HG02943 (cell line): ENCODE measurements at regions not wholly inside any gene's neighbourhood (a gene's known extent, or its start where the extent isn't known, plus 50 kb on each side); places are given as distances from the start of the nearest gene placed in this dataset.

Experiments
- ATAC-seq: cut with Tn5 transposase; IDR thresholded peaks from one replicate; pipeline ENCODE4 v1.9.1; 2021; ENCODE audit warnings: mild to moderate bottlenecking, low read depth, moderate library complexity; ENCODE audit not compliant: unreplicated experiment

DNA sequence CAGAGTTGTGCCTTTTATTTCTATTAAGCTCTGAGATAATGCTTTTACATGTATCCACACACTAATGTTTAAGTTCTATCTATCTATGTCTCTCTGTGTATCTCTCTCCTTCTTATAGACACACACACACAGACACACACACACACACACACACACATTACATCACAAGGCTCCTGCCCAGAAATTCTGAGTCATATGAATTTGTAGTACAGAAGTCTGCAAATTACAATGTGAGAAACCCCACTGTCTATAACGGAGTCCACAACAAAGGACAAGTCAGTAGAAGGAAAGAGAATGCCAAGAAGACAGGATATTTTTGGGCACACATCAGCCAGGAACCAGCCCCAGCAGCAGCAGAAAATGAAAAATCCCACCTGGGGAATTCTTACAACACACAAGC is 142.4 kb downstream of the EN1 start:
- no peak for ATAC-seq

DNA sequence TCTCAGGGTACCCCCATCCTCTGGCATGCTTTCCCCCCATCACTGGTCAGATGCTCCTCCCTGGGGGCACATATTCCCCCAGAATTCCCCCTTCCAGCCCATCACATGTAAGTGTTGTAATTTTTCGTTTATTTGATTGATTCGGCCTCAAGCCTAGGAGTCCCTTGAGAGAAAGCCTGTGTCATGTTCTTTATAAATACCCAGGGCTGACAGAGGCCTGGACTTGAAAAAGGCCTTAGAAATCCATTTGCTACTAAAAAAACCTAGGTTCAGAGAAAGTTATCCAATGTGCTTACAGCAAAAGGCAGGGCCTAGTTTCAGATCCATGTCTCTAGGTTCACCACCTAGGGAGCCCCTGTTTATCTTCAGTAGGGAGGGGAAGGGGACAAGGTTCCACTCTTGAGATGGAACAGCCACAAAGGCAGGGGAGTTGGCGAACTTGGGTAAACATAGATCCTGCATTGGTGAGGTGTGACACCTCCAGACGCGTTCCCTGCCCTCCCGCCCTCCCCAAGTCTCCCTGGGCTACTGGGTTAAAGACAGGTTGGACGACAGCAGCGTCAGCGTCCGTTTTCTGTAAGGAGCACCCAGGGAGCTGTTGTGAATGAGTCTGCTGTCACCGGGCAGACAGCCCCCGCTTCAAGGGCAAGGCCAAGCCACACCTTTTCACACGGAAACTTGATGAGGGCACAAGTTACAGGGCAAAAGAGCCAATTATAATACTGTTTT is 147.8 kb downstream of the EN1 start:
- no peak for ATAC-seq

DNA sequence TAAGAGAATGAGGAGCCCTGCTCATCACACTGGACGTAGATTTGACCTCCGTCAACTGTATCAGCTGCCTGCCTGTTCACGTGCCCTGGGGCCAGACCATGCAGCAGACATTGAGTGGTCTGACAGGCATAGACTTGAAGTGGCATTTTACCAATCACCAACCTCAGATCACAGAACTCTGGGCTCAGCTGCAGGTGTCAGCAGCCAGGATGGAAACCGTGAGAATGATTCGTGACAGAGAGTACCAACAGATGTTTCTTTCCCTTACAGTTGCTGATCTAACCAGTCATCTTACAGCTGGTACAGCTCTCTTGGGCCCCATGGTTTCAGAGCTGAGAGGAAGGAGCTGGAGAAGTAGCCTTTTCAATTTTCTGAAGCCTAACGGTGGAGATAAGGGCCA is 148.9 kb downstream of the EN1 start:
- ATAC-seq, result no peak

DNA sequence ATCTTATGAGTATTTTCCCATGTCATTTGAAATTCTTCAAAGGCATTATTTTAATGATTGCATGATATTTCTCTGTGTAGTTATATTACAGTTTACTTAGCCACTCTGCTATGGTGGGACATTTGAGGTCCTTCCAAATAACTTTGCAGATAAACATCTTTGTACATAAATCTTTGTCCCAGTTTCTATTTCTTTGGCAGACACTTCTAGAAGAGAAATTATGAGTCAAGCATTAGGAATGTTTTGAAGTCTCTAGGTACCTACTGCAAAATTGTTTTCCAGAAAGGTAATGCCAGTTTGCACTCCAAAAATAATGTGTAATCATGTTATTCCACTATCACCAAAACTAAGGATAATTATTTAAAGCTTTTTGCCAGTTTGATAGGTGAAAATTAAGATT is 149.7 kb downstream of the EN1 start:
- no peak for ATAC-seq

DNA sequence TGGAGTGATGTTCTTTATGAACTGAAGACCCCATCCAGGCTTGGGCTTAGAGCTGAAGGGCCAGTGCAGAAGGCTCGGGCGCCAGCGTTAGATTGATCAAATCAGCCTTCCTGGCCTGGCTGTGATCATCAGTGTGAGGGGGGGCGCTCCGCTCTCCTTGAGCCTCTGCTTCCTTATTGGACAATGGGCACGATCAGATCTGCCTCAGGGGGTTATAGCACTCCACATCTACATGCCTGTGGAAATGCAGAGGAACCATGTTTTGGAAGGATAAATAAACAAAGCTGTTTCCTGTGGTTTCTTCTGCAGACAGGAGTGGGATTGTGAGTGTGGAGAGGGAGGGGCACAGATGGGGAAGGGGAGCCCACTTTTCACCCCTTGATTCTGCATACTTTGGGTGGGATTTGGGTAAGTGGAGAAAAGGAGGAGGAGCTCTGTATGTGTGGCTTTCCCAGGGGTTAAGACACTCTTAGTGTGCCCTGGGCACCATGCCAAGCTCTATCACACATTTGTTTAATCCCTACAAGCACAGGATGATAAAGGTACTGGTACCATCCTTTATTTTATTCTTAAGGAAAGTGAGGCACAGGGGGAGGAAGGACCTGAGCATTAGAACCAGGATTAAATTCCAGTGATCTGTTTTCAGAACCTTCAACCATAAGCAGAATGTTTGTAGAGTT is 150.5 kb downstream of the EN1 start:
- no peak for ATAC-seq

DNA sequence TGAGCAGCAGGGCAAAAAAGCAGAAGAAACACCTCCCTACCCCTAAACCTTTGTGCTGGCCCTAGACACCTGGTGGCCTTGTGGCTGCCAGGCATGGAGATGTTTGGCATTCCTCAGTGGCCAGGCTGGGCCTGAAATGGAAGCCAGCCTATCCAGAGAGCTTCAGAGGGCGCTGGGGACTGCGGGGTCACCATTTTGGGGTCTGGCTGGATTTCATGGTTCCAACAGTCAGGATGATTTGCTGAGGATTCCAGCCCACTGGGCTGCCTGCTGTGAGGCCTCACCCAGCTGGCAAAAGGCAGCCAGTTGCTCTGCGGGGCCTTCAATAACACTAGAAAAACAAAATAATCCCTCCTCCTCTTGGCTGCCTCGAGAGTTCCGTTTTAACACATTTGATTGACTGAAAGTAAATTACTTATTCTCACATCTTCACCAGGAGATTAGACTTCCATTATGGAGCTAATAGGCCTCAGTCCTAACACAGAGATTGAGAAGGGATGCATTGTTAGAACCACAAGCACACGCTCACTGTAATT is 154.1 kb downstream of the EN1 start:
- no peak for ATAC-seq

DNA sequence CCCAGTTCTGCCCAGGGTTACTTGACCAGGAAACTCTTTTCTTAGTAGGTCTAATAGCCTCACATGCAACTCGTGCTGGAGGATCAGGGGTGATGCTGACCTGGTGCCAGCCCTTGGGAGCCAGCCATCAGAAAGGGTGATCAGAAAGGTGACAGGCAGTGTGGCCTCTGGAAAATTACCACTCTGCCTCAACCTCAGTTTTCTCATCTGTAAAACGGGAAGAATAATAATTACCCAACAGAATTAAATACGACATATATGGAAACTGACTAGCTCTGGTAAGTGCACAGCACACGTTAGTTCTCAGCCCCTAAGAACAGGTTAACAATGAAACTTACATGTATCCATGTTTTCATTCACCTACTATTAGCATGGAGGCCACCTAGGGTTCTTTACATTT is 157.6 kb downstream of the EN1 start:
- no peak for ATAC-seq

DNA sequence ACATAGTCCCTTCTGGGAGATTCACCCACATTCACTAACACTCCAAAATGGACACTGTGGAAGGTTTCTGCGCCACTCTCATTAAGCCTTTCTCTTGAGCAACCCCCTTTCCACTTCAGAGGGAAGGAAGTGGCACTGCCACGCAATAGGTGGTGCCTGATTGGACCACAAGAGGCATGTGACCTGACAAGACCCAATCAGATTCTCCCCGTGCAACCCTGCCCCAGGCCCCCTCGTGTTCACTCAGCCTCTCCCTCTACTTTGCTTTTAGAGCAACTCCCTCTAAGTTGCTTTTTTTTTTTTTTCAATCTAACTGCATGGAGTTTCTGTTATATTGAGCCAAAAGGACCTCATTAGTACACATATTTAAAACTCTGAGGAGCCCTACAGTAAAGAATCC is 158.0 kb downstream of the EN1 start:
- ATAC-seq, result no peak

DNA sequence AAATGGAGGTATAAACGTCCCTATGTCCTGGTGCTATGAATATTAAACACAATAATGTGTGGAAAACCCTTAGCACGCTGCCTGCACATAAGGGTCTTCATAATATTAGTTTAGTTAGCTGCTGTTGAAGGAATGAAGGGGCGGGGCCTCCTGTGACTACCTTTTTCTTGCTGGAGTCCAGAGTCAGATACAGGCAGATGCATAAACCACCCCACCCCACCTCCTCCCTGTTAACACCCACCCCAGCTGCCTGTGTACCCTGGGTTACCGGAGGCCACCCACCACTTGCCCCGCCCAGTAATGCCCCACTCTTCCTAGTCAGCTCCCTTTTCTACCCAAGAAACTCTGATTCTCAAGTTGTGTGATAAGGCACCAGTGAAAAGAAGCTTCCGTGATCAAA is 158.4 kb downstream of the EN1 start:
- no peak for ATAC-seq

DNA sequence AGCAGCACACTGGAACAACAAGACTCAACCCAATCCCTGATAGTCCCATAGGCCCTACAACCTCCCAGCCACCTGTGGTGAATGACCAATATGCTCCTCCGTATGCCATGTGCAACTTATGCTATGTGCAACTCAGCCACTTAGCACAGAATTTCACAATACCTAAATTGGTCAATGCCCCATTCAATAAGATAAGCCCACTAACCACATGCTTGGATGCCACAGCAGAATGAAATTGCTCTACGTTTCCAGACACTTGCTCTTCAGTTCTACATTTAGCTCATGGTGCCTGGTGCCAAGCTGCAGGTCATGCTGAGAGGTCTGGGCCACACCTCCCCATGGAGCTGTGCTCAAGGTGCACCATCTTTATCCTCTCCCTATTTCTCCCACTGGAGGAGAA is 159.8 kb downstream of the EN1 start:
- no peak for ATAC-seq

DNA sequence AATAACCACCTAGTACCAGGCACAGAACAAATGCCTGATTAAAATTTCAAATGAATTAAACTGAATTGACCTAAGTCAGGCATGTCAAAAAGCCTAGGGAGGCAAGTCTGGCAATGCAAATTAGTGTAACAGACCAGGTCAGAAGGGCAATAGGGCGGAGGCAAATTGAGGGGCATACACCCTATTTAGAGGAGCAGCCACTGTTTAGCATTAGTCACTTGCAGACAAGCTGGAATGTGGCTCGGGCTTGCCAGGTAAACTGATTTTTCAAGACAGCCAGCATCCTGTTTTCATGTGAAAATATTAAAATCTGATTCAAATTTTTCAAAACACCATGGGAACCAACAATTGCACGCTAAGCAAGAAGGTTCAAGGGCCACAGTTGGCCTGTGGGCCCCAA is 160.3 kb downstream of the EN1 start:
- ATAC-seq, result no peak

DNA sequence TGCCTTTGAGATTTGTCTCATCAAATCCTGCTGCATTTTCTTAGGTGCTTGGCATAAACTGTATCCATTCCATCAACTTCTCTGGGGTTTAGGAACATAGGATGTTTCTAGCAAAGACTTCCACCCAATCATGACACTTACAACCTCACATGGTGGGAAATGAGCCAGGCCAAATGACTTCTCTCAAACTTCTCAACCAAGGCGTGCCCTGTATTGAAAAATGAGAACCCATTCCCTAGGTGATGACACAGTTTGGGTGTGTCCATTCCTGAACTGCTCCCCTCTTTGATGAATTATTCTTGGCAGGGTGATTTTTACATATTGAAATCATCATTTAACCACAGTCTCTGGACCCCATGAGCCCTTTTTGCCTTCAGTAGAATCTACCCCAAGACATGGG is 161.1 kb downstream of the EN1 start:
- no peak for ATAC-seq

DNA sequence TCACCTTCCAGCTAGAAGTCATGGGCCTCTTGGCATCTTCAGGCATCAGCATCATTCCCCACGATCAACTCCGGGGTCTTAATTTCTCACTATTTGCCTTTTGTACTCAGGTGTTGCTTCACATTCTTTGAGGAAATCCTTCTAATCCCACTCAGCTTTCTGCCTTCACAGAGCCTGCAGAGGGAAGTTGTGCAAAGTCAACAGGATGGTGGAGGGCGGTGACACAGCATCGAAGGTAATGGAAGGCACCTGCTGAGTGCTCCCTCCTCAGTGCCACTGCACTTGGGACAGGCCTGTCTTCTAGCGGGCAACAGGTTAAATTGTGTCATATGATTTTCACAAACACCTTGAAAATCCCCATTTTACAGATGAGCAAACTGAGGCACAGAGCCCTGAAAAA is 164.0 kb downstream of the EN1 start:
- ATAC-seq, result no peak

DNA sequence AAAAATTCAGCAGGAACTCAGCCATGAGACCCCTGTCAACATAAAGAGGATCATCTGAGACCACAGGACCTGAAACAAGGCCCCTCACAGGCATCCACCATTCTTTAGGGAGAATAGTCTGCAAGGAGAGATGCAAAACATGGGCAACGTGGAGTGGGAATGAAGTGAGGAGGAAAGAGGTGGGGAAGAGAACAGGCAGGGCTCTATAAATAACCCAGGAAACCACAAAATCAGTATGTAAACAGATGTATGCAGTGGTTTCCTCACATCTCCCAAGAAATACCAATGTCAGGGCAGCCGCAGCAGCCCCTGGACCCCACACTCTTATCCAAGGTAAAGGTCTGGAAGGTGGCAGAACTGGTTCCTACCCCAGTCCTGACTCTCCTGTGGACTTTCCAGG is 168.5 kb downstream of the EN1 start:
- no peak for ATAC-seq

DNA sequence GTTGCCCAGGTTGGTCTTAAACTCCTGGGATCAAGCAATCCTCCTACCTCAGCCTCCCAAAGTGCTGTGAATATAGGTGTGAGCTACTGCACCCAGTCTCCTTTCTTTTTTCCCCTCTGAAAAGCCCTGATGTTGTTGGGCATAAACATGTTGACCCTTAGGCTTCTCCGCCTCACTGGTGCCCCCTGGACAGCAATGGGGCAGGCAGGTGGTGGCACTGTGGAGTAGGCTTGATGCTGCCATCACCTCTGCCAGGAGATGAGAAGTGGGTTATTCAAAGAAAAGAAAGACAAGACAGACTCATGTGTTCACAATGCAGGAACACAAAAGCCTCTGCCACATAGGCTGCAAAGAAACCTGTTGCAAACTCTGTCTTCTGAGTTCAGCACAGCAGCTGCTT is 169.9 kb downstream of the EN1 start:
- no peak for ATAC-seq

DNA sequence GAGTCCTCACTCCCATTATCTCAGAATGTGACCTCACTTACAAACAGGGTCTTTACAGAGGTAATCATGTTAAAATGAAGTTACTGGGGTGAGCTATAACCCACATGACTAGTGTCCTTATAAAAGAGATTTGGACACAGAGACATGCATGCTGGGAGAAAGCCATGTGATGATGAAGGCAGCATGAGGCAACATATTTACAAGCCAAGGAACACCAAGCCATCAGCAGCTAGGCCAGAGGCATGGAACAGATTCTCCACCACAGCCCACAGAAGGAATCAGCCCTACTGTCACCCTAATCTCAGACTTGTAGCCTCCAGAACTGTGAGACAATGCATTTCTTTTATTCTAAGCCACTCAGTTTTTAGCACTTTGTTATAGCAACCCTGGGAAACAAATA is 171.9 kb downstream of the EN1 start:
- no peak for ATAC-seq

DNA sequence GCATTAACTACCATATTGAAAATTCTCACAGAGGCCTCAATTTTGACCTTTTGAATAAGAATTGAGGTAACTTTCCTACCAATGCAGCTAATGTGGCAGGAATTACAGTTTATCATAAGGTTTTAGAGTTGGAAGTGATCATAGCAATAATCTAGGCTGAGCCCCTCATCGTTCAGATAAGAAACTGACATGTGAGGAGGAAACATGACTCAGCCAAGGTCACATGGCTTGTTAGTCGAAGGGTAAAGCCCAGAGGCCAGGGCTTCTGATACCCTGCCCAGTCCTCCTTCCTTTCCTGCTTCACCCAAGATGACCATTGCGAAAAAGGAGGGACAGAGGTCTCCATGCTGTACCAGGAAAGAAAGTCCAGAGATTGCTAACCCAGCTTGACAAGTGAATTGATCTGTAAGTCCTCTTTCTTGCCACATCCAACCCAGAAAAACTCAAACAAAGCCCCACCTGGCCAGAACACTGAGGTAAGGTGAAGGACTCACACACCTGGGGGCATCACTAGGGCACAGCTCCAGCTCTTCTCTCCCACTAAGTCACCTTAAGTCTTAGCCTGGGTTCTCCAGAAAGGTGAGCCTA is 174.8 kb downstream of the EN1 start:
- no peak for ATAC-seq

DNA sequence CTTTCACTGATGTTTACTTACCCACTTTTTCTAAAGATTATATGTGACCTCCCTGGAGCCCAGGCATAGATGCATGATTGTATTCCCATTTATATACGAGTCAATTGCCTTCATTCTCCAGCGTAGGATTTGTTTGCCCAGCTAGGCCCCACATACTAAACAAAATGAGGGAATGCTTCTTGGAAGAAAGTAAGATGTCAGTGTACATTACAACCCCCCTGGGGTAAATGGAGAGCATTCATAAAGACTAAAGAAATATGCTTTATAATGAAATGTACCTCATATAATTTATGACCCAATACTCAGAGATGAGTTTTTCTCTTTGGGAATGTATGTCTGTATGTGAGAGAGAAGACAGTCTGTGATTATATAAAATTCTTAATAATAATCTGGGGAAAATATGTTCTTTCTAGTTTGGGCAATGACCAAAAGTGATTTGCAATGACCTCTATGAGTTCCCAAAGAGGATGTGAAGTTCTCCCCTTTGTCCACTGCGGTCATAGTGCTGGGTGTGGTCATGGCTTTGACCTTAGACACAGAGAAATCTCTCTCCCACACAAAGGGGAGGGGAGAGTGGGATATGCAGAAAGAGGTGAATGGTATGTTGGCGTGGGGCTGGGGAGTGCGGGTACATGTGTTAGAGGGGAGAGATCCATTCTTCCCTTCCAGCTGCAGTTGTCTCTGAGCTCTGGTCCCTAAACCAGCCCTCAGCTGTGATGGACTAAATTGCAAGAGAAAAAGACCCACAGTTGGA is 175.6 kb downstream of the EN1 start:
- ATAC-seq, result no peak

DNA sequence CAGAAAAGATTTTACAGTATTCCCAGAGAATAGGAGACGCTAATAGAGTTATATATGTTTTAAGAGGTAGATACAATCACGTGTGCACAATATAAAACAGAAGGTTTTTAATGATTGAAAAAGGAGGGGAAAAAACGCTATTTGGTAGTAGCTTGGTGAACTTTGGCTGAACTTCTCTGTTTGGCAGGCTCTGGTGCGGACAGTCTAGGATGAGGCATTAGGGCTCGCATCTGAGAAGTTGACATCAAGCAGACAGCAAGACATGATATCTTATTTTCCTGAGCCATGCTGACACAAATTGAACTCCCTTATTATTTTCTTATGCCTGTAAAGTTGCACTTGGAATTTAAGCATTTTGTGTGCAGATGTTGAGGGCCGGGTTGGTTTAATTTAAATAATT is 176.6 kb downstream of the EN1 start:
- ATAC-seq, result no peak

DNA sequence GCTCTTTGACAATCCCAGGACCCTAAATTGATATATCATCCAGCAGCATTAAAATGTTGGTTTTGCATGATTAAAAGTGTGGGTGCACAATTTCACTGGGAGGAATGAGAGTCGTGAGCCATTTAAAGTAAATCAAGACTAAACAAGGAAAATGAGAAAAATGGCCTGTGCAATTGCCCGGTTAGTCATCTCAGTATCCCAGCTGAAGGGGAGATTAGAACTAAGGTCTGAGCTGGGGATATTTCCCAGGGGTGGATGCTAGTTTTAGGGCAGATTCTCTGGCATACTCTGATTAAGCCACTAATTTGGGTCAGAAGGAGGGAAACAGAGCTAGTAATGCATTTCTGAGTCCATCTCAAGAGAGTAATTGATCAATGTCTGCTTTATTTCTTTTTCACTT is 177.2 kb downstream of the EN1 start:
- ATAC-seq, result no peak

DNA sequence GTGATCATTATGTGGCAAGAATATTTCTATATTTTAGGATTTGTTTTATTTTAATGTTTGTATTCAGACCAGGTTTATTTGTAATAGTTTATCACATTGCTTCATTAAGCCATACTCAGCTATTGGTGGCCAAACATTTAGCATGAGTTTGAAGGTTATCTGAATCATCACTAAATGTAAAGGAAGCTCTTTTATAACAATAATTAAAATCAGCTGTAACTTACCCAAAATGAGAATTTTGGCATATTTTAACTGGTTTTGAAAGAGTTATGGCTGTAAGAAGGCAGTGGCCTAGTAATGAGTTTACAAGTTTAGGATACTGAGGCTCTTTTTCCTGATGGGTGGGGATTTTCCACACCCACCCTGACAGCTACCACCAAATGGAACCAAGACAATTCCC is 177.8 kb downstream of the EN1 start:
- ATAC-seq, result no peak
